HG03103 (cell line): ENCODE measurements at regions not wholly inside any gene's neighbourhood (a gene's known extent, or its start where the extent isn't known, plus 50 kb on each side); places are given as distances from the start of the nearest gene placed in this dataset.

ENCODE experiments used
- ATAC-seq: cut with Tn5 transposase; IDR thresholded peaks from one replicate; pipeline ENCODE4 v1.9.1; 2021; ENCODE audit warnings: low read depth; ENCODE audit not compliant: unreplicated experiment

DNA sequence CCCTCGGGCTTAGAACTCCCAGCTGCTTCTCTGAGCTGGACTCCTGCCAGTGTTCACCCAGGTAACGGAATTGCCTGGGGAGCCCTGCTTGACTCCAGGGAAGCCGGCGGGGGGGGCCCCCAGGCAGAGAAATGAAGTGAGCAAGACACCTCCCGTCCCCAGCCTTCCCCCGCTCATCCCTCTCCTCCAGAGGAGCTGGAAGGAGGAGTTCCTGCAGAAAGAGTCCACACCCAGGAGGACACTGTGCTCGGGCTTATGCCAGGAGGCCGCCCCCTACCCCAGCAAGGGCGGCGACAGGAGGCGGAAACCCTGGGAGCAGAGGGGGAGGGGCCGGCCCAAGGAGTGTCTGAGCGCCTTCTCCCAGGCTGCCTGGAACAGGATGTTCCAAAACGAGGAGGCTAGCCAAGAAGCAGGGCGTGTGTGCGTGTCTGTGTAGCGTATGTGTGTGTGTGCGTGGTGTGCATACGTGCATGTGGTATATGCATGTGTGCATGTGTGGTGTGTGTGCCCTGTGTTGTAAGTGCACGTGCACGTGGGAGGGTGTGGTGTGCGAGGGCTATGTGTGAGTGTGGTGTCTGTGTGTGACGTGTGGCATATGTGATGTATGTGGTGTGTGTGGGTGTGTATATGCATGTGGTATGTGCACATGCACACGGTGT, 511.3 kb downstream of the SHQ1 start:
- ATAC-seq = no peak

DNA sequence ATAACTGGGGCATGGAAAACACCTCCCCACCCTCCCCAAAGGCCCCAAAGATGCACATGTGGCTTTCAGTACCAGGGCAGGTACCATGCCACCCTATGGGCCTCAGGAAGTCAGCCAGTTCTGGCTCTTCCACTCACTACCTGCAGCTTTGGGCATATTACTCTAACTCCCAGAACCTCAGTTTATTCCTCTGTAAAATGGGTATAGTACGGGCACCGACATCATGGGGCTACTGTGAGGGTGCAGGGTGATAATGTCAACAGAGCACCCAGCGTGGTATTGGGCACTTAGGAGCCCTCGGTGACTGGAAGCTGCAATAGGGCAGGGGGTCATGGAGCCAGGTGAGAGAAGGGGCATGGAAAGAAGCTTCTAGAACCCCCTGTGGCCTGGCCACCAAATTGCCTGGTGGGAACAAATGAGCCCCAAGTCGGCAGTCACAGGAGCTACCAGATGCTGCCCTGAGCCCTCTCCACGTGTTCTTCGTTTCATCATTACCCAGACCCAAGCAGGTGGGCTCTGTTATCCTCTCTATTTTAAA, 512.1 kb downstream of the SHQ1 start:
- no peak for ATAC-seq

GRCh38 chr3:72335458-72336095, 512.7 kb downstream of the SHQ1 start:
- ATAC-seq = no peak

DNA sequence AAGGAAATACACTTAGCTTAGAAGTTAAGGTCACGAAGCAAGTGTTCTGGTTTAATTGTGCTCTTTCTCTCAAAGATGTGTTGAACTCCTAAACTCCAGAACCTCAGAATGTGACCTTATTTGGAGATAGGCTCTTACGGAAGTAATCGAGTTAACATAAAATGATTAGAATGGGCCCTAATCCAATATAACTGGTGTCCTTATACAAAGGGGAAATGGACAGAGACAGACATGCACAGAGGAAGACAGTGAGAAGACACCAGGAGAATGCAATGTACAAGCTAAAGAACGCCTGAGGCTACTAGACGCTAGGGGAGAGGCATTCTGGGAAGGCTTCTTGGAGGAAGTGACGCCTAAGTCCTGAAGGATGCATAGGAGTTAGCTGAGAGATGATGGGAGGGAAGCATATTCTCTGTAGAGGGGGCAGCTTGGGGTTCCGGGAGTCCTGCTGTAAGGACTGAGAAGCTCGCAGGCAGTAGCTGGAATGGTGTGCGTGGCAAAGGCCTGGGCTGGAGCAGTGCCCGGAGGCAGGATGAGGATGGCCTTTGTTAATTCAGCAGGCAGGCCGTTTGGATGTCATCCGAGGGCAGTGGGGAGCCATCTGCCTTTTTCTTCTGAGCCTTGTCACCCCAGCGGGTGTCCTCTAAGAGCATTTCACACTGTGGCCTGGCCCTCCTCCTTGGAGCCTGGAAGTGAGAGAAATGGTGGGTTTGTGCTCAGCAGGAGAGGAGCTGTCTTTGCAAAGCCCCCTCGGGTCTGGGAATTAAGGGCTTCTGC, 513.4 kb downstream of the SHQ1 start:
- no peak for ATAC-seq

- ATAC-seq = no peak
Observed at GRCh38 chr3:72332689-72333088, 515.6 kb downstream of the SHQ1 start.

- ATAC-seq = no peak
Observed at GRCh38 chr3:72332036-72332435, 516.2 kb downstream of the SHQ1 start.

DNA sequence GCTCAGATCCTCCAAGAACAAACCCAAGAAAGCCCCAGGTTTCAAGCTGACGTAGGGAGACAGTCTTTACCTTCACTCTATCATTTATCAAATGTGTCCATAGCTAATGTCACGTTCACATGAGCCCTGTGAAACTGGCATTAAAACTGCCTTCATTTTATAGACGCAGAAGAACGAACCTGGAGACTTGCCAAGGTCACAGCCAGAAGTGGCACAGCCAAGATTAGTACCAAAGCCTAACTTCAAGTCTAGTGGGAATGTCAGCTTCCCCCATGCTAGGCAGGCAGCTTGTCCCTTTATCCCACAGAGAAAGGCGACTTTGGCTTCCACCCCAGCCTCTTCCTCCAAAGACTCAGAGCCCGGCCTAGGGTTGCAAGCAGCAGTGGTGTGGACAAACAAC, 517.2 kb downstream of the SHQ1 start:
- ATAC-seq = no peak

DNA sequence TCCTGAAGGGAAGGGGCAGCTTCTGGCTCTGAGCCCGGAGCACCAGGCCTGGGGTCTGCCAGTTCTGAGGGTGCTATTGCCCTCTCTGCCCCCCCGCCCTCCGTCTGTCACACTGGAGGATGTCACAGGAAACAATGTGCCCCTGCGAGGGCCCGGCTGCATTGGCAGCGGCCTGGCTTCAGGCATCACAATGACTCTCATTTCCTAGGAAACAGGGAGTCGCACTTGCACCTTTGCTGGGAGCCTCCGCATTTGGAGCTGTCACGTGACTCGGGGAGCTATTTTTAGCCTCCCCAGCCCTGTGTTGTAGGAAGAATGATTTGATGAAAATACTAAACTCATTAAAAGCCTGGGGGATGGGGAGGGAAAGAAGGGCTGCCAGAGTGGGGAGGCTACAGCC, 518.9 kb downstream of the SHQ1 start:
- ATAC-seq = no peak

- no peak for ATAC-seq
Observed at GRCh38 chr3:72328755-72329277, 519.4 kb downstream of the SHQ1 start.

DNA sequence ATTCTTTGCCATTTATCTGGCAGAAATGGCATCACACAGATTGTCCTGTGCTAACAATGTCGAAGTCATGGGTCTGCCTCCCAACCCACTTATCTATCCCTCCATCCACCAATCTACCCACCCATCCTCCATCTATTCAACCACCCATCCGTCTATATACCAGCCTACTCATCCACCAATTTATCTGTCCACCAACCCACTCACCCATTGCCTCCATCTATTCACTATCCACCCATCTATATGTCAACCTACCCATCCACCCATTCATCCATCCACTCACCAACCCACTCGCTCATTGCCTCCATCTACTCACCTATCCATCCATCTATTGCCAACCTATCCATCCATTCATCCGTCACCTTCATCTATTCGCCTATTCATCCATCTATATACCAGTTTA, 521.2 kb downstream of the SHQ1 start:
- no peak for ATAC-seq

DNA sequence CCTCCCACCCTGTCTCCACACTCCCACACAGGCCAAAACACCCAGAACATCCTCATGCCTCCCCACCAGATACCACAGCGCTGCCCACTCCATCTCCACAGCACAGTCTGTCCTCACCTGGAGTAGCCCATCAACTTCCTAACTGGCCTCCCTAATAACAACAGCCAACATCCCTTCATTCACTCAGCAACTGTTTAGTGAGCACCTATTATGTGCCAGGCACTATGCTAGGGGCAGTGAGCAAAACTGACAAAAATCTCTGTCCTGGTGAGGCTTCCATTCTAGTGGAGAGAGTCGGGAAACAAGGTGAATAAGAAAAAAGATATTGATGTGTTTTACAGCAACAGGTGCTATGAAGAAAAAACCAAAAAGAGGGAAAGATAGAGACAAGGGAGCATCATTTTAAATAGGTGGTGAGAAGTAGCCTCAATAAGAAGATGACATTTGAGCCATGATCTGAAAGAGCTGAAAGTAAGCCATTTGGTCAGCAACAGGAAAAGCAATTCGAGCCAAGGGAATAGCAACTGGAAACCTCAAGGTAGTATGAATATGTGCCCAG, 523.9 kb downstream of the SHQ1 start:
- no peak for ATAC-seq

DNA sequence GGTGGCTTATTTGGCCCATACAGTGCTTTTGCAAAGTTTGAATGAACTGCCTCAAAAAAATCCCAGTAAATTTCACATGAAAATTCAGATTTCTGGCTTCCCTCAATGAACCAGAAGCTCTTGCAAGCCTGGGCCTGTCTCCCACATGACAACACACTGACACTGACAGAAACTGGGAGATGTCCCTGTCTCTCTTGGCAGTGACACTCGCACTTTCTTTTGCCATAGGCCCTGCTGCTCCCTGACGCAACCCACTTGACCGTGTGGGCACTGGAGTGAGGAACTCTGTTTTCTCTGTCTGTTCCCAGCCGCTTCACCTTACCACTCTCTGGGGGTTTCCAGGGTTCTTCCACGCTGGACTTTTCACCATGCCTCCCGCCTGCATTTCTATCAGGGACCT, 524.5 kb downstream of the SHQ1 start:
- ATAC-seq = no peak

DNA sequence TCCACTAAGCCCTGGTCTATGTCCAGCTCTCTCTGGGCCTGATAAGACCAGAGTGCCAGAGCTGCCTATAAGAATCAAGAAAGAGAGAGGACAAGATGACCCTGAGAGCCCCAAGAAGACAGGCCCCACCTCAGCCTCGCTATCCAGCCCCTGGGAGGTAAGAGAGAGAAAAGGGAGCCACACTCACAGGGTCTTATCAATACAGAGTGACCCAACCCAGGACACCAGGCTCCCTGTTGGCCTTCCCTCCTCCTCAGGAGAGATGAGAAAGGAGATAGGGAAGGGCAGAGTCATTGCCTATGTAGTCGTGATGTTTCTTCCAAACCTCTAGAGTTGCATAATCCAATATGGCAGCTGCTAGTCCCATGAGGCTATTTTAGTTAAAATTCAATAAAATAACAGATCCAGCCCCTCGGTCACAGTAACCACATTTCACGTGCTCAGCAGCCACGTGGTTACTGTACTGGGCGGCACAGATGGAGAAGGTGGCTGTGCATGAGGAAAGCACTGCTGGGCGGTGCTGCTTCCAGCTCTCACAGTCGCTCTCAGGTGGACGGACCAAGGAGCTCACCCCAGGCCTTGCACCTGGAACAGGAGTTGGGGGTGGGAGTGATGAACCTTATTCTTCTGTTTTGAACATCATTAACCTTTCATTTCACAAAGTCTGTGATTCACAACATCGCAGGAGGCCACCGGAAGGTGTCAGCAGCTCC, 525.8 kb downstream of the SHQ1 start:
- ATAC-seq = no peak

- ATAC-seq = no peak
Observed at GRCh38 chr3:72320955-72321303, 527.3 kb downstream of the SHQ1 start.

DNA sequence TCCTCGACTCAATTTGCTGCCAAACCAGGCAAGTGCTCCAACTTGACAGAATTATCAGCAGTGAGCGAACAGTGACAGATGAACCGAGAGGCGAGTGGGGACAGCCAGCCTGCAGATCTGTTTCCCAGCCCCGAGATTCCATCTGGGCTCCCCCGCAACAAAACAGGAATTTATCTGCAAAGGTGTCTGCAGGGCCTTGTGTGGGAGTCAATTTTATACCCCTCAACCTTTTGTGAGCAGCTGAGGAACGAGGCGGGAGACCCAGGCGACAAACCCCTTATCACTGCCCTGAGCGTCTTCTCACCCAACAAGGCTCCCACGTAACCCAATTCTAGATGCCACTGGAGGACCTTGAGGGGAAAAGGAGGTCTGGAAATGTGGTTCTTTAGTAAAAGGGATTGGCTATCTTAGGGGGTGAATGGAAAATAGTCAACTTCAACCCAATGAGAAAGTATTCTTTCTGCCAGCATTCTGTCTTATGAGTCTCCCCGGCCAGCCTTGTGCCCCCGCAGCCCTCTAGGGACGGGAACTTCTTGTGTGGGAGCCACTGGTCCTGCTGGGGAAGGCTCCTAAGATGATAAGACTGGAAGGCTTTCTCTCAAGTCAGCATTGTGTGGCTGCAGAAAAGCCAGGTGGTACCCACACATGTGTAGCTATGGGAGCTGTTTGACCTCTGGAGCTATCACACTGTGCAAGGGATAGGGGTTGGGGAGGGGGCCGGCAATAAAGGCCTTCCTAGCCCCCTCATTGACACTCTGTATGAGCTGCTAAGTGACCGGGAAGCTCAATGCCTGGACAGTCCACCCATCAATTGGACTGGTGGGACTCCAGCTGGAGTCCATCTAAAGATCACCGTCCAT, 527.9 kb downstream of the SHQ1 start:
- ATAC-seq = no peak

GRCh38 chr3:72319194-72320094, 528.8 kb downstream of the SHQ1 start:
- ATAC-seq = no peak

DNA sequence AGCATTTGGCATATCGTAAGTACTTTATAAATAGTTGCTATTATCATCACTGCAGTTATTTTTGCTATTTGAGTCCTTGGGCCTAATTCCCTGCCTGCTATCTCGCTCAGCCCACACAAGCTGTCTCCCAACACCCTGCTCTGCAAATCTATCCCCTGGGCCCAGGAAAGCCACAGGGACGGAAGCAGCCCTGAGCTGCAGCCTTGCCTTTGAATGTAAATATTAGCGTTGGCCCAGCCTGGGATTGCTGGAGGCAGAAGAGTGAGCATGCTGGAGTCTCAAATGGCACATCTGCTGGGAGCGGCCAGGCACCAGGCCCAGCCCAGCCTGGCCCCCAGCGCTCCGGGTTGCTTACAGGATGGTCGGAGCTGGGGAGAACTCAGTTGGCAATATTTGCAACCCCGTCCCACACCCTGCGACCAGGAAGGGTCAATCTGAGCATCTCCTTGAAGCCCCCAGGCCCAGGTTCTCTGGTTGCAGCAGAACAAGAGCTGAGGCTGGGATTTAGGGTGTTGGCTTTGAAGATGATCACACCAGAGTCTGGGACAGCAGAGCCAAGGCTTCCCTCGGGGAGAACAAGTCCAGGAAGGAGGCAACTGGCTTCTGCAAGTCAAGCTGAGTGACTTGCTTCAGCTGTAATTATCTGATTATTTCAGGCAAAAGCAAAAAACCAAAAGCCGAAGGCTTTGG, 529.6 kb downstream of the SHQ1 start:
- ATAC-seq = no peak

GRCh38 chr3:72317491-72317890, 530.8 kb downstream of the SHQ1 start:
- no peak for ATAC-seq
